HG03520 (cell line): ENCODE measurements at regions not wholly inside any gene's neighbourhood (a gene's known extent, or its start where the extent isn't known, plus 50 kb on each side); places are given as distances from the start of the nearest gene placed in this dataset.

Source experiments
- ATAC-seq: cut with Tn5 transposase; IDR thresholded peaks from one replicate; pipeline ENCODE4 v1.9.1; 2021; ENCODE audit warnings: mild to moderate bottlenecking, moderate library complexity; ENCODE audit not compliant: unreplicated experiment

- ATAC-seq = no peak
Observed at GRCh38 chr12:78753058-78753457, 111.5 kb upstream of the SYT1 start.

DNA sequence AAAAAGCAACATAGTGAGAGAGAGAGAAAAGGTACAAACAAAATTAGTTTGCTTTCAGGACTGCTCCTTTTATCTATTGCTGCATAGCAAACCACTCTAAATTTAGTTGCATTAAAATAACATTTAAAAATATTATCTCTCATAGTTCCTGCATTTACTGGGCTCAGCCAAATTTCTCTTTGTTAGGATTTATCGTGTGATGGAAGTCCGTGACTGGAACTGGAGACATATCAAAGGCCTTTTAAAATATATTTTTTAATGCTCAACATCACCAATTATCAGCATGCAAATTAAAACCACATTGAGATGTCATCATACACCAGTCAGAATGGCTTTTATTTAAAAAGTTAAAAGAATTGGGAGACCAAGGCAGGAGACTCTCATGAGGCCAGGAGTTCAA lies 107.6 kb upstream of the SYT1 start:
- no peak for ATAC-seq

- no peak for ATAC-seq
Observed at GRCh38 chr12:78759367-78759766, 105.2 kb upstream of the SYT1 start.

DNA sequence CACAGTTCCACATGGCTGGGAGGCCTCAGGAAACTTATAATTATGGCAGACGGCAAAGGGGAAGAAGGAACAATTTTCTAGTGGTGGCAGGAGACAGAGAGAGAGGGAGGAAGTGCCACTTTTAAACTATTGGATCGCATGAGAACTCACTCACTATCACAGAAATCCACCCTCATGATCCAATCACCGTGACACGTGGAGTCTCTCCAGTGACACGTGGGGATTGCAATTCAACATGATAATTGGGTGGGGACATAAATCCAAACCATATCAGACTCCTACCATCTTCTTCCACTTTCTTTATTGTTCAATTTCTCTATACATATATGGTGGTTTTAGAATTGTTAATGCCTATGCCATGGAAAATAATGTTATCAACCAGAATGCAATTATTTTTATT lies 103.7 kb upstream of the SYT1 start:
- no peak for ATAC-seq

GRCh38 chr12:78764913-78765312 lies 99.7 kb upstream of the SYT1 start:
- no peak for ATAC-seq

DNA sequence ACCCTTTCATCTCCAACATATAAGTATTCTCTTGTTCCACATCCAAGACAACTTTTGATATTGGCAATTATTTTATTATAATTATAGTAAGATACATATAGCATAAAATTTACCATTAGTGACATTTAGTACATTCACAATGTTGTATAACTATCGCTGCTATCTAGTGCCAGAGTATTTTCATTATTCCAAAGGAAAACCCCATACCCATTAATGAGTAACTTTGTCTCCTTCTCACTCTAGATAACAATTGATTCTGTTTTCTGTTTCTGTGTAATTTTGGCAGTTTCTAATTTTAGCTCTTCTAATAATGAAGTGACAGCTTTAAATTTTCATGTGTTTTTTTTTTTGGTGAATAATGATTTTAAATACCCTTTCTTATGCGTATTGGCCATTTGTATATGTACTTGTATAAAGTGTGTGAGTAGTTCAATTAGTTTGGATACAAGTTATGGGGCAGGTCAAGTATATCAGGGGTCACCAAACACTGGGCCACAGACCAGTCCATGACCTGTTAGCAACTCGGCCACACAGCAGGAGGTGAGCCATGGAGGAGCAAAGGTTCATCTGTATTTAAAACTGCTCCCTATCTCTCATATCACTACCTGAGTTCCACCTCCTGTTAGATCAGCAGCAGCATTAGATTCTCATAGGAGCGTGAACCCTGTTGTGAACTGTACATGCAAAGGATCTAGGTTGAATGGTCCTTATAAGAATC lies 97.2 kb upstream of the SYT1 start:
- ATAC-seq = no peak

DNA sequence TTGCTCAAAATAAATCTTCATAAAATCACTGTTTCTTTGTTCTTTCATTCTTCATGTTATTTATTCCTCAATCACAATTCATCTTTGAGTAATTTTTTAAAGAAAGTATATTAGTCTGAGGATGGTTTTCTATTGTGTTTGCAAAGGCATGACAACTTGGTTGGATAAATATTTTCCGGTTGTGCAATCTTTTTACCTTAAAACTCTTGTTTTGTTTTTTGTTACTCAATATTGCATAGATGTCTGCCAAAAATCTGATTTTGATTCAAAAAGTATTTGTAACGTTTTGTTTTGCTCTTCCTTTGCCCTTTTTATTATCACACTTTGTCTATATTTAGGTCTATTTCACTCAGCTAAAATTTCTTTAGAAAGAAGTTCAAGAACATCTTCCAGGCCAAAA lies 86.2 kb upstream of the SYT1 start:
- ATAC-seq = no peak

- ATAC-seq = no peak
Observed at GRCh38 chr12:78787576-78787975, 77.0 kb upstream of the SYT1 start.

DNA sequence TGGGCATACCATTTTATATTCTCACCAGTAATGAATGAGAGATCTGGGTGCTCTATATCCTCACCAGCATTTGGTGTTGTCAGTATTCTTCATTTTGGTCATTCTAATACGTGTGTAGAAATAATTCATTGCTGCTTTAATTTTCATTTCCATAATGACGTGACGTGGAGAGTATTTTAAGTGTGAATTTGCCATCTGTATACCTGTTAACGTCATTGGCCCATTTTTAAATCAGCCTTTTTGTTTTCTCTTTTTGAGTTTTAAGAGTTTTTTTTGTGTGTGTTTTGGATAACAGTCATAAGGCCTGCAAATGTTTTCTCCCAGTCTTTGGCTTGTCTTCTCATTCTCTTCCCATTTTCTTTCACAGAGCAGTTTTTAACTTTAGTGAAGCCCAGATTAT lies 74.4 kb upstream of the SYT1 start:
- ATAC-seq = no peak

DNA sequence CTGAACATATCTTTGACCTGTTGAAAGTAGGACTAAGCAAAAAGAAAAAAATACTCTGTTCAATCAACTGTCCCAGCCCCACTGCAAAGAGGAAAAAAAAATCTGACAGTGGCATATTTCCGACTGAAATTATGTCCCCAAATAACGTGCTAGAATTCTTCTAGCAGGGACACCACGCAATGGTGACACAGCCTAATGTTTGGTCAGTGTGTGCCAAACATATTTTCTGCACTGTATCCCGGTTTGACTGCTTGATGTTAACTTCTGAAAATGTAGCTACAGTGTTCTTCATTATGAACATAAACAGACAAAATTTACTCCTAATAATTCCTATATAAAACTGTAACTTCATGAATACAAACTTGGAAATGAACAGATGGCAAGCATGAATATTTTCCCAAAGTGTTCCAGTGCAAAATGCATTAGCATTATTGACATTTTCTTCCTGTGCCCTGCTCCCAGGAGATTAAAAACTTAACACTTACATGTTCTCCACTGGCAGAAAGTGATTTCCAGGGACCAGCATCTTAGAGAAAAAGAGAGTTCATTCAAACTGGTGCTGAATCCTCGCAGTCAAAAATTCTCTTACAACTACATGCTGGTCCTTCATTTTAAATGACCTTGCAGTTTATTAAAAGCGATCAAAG lies 72.4 kb upstream of the SYT1 start:
- ATAC-seq = no peak

DNA sequence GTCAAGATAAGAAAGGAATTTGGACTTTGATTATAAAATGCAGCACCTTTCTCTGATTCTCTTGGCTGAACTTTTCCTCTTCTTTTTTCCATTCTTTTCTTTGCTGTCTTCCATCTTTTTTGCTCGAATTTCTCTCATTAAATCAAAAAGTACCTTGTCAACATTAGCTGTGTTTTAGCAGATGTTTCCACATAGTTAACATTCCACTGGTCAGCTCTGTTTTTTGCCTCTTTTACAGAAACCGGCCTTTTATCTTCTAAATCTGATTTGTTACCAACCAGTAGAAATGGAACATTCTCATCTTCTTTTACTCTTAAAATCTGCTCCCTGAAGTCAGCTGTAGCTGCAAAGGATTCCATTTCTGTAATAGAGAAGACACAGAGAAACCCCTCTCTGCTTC lies 71.1 kb upstream of the SYT1 start:
- no peak for ATAC-seq

DNA sequence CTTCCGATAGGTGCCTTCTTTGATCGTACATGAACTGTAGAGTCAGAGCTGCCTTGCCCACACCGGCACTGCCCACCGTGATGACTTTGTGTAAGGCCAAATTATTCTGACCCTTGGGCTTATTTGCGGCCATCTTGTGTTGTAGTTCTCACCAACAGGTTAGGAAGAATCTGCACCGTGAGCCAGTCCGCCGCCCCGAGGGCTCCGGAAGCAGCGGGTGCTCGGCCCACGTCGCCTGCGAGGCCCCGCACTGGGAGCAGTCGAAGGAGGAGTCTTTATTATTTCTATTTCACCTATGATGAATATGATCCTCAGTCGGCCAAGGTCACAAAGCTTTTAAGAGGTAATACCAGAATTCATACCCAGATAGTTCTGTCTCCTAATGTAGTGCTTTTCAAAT lies 70.6 kb upstream of the SYT1 start:
- ATAC-seq = no peak

DNA sequence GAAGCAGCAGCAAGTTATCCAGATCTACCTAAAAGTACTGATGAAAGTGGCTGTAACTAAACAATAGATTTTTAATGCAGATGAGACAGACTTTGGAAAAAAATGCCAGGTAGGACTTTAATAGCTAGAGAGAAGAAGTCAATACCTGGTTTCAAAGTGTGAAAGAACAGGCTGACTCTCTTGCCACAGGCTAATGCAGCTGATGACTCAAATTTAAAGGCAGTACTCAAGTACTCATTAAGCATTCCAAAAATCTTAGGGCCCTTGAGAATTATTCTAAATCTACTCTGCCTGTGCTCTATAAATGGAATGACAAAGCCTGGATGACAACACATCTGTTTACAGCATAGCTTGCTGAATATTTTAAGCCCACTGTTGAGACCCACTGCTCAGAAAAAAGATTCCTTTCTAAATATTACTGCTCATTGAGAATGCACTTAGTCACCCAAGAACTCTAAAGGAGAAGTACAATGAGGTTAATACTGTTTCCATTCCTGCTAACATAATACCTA lies 68.6 kb upstream of the SYT1 start:
- no peak for ATAC-seq

DNA sequence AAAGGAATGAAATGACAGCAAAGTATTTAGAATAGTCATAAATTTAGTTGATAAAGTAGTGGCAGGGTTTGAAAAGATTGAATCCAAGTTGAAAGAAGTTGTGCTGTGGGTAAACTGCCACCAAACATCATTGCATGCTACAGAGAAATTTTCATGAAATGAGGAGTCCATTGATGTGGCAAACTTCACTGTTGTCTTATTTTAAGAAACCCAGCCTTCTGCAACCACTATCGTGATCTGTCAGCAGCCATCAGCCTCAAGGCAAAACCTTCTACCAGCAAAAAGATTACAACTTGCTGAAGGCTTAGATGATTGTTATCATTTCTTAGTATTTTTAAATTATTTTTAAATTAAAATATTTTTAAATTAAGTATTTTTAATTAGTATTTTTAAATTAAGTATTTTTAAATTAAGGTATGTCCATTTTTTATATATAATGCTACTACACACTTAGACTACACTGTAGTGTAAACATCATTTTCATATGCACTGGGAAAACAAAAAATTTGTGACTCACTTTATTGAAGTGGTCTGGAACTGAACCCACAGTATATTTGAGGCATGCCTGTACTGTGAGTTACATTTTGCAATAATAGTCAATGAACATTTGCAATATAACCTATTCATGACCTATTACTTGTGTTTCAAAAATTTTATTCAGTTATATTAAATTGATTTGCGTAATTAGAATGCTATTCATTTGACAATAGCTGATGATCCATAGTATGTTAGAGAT lies 67.2 kb upstream of the SYT1 start:
- ATAC-seq = no peak

- no peak for ATAC-seq
Observed at GRCh38 chr12:78799649-78800048, 64.9 kb upstream of the SYT1 start.

DNA sequence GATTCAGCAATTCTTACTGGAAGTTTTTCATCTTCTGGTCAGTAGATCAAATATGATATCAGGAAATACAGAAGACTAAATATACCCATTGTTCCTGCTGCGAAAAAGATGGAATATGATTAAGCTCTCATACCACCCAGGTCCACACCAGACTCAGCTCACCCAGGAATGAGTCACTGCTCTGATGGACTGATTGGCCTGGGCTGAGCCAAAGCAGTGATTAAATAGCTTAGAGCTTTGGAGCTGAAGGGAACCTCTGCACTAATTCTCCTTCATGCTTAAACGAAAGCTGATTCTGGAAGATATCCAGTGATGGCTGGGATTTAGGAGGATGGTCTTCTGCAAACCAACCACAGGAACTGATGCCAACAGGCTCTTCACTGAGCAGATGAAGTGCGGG lies 62.0 kb upstream of the SYT1 start:
- no peak for ATAC-seq

GRCh38 chr12:78804262-78804661 lies 60.3 kb upstream of the SYT1 start:
- ATAC-seq = no peak
